NCI-H2196 treated with DMSO at 0.1 percent for 48 hours (cell line): ENCODE measurements at regions not wholly inside any gene's neighbourhood (a gene's known extent, or its start where the extent isn't known, plus 50 kb on each side); places are given as distances from the start of the nearest gene placed in this dataset.
"Not testable (repeated sequence)": the region's sequence is repeated elsewhere in the genome, so short reads cannot be mapped to it uniquely, and the experiment has no call there.

ENCODE experiments used
- DNase-seq: peaks from one replicate; lab custom pipeline; 2025; ENCODE audit not compliant: unreplicated experiment; lab: John Stamatoyannopoulos, UW

- DNase-seq: no peak
Observed at GRCh38 chr12:84502907-84503787, 409.5 kb downstream of the SLC6A15 start.

- DNase-seq: no peak
Observed at GRCh38 chr12:84502180-84502860, 410.3 kb downstream of the SLC6A15 start.

GRCh38 chr12:84497819-84498218 lies 414.8 kb downstream of the SLC6A15 start:
- no peak for DNase-seq

GRCh38 chr12:84495711-84496110 lies 416.9 kb downstream of the SLC6A15 start:
- no peak for DNase-seq

DNA sequence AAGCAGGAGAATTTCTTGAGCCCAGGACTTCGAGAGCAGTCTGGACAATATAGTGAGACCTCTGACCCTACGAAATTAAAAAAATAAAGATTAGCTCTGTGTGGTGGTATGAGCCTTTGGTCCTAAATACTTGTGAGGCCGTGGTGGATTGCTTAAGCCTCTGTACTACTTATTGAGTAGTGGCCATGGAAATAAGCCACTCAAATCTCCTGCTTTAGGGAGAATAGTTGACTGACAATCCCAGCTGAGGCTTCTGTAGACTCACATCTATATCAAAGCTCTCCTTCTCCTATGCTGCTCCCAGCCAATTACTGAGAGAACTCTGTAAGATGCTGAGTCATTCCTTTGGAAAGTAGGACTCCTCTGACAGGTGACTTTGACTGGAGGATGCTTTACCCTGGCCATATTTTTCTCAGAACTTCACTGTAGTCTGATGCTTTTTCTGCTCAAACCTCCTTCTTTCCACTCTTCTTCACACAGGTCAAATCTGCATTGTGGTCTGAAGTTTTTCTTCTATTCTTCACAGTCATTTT lies 420.2 kb downstream of the SLC6A15 start:
- no peak for DNase-seq

- DNase-seq: no peak
Observed at GRCh38 chr12:84484798-84485197, 427.8 kb downstream of the SLC6A15 start.

DNA sequence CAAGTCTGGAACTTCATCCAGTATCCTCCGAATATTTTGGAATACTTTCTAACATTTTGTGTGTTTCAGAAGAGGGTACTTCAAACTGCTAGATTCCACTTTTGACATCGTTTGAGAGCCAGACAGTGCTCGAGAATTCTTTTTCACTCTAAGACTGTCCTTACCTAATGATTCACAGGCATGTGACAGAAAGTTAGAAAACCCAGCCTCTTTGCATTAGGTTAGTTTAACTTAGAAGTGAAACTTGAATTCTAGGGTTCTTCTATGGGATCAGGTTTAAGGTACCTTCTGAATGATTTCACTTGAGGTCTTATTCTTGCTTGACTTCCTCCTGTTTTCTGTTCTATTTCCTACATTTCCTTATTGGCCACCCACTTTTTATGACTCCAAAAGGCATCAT lies 431.8 kb downstream of the SLC6A15 start:
- no peak for DNase-seq

- DNase-seq: no peak
Observed at GRCh38 chr12:84470361-84470760, 442.2 kb downstream of the SLC6A15 start.

GRCh38 chr12:84464616-84465015 lies 448.0 kb downstream of the SLC6A15 start:
- DNase-seq: no peak

DNA sequence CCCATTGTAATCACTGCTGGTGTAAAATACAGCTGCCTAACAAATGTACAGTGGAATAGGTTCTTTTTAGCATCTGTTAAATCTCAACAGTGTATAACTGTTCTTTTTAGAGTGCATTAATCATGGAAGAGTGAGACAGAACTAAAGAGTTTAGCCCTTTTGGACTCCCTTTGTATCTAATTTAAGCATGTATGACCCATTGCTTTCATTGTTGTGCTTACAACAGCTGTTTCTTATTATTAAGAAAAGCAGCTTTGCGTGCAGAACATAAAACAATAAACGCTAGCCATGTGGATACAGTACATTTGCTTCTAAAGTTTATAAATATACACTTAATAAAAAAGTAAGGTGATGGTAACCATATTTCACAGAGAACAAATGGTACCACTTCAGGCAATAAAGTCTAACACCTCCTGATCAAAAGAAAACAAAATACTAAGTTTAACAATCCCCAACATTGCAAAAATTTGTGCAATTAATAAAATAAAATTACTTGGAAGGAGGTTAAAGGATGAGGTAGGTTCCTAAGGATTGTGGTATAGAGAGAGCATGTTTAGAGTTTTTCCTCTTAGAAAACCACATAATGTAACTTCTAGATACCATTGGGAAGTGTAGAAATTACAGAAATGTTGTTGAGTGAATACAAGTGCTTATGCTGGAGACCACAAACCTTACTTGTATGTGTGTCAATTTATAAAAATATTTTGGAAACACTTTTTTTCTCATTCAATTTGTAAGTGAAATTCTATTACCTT lies 448.7 kb downstream of the SLC6A15 start:
- no peak for DNase-seq

DNA sequence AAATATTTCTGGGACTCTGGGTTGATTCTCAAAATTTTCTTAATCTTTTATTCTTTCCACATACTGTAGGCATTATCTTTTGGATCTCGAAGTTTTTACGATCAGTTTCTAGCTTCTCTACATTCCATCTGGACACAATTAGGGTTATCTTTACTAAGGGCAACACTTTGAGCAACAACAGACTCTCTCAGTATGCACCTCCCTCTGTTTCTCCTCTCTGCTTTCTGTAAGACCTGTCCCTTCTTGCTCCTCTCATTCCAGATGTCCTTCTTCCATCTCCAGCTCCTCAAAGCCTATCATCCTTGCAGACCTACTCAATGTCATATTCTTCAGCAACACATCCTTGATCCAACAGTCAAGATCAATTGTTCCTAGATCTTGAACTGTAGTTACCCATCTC lies 457.0 kb downstream of the SLC6A15 start:
- DNase-seq: no peak

DNA sequence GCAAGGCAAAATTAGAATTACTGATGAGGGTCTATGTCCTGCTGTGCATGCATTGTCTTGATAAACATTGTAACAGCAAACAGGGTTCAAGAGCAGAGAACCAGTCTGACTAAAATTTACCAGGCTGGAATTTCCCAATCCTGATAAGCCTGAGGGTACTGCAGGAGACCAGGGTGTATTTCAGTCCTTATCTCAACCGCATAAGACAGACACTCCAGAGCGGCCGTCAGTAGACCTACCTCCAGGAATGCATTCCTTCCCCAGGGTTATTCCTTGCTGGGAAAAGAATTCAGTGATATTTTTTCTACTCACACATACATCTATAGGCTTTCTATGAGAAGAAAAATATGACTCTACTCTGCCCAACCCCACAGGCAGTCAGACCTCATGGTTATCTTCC lies 466.1 kb downstream of the SLC6A15 start:
- DNase-seq: not testable (repeated sequence)

GRCh38 chr12:84436134-84436533 lies 476.5 kb downstream of the SLC6A15 start:
- DNase-seq: no peak

DNA sequence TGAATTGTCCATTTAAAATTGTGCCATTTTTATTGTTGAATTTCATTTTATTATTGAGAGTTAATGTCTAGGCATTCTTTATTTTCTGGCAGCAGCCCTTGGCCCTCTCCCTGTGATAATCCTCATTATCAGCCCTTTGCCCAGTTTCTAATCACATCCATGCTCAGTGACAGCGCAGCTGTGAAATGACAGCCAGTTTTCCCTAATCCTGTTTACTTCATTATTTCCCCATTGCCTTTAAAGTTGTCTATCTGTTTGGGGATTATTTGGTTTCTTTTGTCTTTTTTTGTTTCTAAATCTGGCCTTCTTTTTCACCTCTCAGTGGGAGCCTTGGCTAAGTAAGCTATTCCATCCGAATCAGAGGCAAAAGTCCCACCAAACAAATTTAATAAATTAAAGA lies 476.9 kb downstream of the SLC6A15 start:
- no peak for DNase-seq

DNA sequence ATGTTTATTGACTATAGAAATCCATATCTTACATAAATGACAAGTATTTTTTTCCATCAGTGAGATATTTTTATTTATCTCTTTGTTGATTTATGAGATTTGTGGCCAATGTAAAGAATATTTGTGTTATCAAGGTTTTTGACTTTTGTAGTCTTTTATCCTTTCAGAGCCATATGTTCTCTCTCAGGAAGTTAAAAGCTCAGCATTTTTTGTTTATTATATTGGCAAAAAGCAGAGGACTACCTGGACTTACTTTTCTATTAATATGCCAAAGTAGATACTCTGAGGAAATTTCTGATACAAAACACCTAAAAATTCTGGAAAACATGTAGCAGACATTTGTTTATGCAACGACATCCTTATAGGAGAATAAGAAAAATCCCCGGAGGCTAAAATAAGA lies 490.3 kb downstream of the SLC6A15 start:
- DNase-seq: no peak

- no peak for DNase-seq
Observed at GRCh38 chr12:84421103-84421502, 491.5 kb downstream of the SLC6A15 start.

DNA sequence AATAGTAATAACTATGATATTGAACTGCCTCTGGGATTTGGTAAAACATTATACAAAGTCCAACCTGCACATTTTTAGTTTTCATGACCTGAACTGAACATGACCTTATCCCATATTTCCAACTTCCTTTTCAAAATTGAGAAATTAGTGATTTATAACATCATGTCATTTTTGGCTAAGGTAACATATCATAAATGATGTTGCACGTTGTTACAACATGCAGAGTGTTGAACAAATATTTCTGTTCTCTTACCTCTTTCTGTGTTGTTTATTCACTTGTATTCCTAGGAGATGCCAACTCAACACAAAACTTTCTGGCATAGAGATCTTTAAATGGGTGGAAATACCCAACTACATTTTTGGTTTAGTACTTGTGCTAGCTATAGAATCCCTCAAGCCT lies 496.0 kb downstream of the SLC6A15 start:
- no peak for DNase-seq

DNA sequence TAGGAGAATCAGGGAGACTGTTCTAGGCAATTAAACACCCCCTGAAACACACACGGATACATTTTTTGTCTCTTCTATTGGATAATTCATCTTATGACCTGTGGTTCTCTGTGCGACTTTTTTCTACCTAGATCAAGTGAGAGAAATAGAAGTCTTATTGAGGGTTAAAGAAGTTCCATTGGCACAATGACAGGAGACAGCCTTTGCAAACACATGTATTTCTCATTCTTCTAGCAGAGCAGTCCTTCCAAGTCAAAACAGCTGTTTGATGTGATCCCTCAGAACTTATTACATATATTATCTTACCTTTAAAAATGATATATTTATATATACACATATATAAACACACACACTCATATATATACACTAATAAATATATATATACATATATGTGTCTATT lies 496.7 kb downstream of the SLC6A15 start:
- DNase-seq: no peak

DNA sequence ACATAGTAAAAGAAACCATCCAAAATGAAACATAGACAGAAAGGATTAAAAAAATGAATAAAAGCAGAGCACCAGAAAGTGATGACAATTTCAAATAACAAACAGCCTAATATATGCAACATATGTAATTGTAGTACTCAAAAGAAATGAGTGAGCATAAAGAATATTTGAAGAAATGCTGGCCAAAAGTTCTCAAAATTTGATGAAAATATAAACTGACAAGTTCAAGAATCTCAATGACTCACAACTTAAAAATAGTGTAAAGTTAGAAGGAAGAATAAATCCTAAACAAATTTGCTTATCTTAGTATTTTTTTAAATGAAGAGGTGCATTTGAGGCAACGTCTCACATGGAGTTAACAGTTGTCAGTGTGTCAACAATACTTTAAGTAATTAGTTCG lies 498.9 kb downstream of the SLC6A15 start:
- DNase-seq: no peak

DNA sequence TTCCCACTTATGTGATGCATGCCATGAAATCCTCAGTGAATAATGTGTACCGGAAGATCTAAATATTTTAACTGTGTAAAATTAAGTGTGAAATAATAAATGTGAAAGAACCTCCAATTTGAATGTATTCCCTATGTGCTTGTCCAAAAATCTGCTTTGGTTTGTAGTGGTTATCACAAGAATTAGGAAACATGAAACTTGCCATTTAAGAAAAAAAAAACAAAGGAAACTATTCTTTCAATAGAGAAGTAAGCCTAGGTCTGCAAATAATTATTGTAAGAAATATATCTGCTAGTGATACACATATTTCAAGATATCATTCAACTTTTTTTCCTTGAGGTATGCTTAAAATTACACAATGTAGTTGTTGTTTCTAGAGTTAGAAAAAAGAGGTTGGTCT lies 500.4 kb downstream of the SLC6A15 start:
- no peak for DNase-seq

- DNase-seq: no peak
Observed at GRCh38 chr12:84411031-84411430, 501.6 kb downstream of the SLC6A15 start.

DNA sequence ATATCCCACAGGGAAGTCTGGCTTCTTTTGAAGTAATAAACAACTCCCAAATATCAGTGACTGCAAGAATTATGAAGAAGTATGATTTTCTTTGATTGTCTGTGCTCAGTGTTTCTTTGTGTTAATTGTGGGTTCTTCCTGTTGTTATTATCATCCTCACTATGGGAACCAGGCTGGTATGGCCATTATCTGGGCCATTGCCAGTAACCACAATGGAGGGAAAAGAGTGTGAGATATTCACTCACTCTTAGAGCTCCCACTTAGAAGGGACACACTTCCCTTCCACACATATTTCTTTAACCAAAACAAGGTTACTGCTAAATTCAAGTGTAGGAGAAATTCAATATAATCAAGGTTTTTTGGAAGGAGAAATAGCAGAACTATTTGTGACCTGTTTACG lies 503.7 kb downstream of the SLC6A15 start:
- DNase-seq: no peak
